A673 (cell line): ENCODE measurements at regions not wholly inside any gene's neighbourhood (a gene's known extent, or its start where the extent isn't known, plus 50 kb on each side); places are given as distances from the start of the nearest gene placed in this dataset.

Experiments used
- BruUV-seq: library from RNA; stranded (reverse); fragments of 400-500 nt; replicated peaks from 2 replicates; lab custom pipeline; 2021; lab: Mats Ljungman, UMichigan
- CTCF ChIA-PET: fragments of 300-600 bp; sonication (Branson Sonifier 250); formaldehyde crosslinking; loops from one replicate; lab custom pipeline; 2022; ENCODE audit warnings: antibody characterized with exemption; lab: Charles Lee
- POLR2A ChIA-PET: fragments of 300-600 bp; sonication (Branson Sonifier 250); formaldehyde crosslinking; loops from one replicate; lab custom pipeline; 2022; ENCODE audit warnings: antibody characterized with exemption; ENCODE audit not compliant: low non-redundant PET; lab: Charles Lee
- DNase-seq: peaks from one replicate; pipeline ENCODE4 v3.0.0-alpha.2; 2015; ENCODE audit warnings: low spot score
- H3K27ac ChIP-seq: fragments of 200-600 bp; sonication (generic); 2 replicates; pipeline ENCODE4 v1.5.1; 2016; ENCODE audit warnings: mixed run types, low read depth, mild to moderate bottlenecking, mixed read lengths, antibody characterized with exemption, low read length; ENCODE audit not compliant: poor library complexity, severe bottlenecking
- H3K27me3 ChIP-seq: fragments of 200-600 bp; sonication (generic); replicated peaks from 2 replicates; pipeline ENCODE4 v1.6.1; 2017; ENCODE audit warnings: mixed run types, low read depth, mild to moderate bottlenecking, mixed read lengths, antibody characterized with exemption, low read length; ENCODE audit not compliant: insufficient read depth, poor library complexity
- H3K36me3 ChIP-seq: fragments of 200-600 bp; sonication (generic); 2 replicates; pipeline ENCODE4 v1.6.1; 2016; ENCODE audit warnings: mixed run types, mild to moderate bottlenecking, mixed read lengths, antibody characterized with exemption, low read length; ENCODE audit not compliant: insufficient read depth, poor library complexity, severe bottlenecking
- H3K4me1 ChIP-seq: fragments of 200-600 bp; sonication (generic); 2 replicates; pipeline ENCODE4 v1.6.1; 2017; ENCODE audit warnings: mixed run types, mild to moderate bottlenecking, mixed read lengths, antibody characterized with exemption, low read length; ENCODE audit not compliant: insufficient read depth, poor library complexity, severe bottlenecking
- H3K4me3 ChIP-seq: fragments of 200-600 bp; sonication (generic); 2 replicates; pipeline ENCODE4 v1.5.1; 2016; ENCODE audit warnings: low read depth, mixed run types, mild to moderate bottlenecking, mixed read lengths, low read length; ENCODE audit not compliant: poor library complexity, severe bottlenecking
- H3K9me3 ChIP-seq: fragments of 200-600 bp; sonication (generic); 2 replicates; pipeline ENCODE4 v1.6.1; 2016; ENCODE audit warnings: mixed run types, low read depth, mild to moderate bottlenecking, mixed read lengths, antibody characterized with exemption, low read length; ENCODE audit not compliant: poor library complexity, severe bottlenecking
- CTCF ChIP-seq: fragments of 300-800, 200-600 bp; sonication (generic); conservative IDR thresholded peaks from 2 replicates; pipeline ENCODE4 v1.5.1; 2017; ENCODE audit warnings: low read depth, mild to moderate bottlenecking, antibody characterized with exemption, low read length, moderate library complexity, mixed read lengths
- EZH2 ChIP-seq: fragments of 200-600 bp; sonication (generic); IDR thresholded peaks from 2 replicates; pipeline ENCODE4 v1.6.1; 2017; ENCODE audit warnings: borderline replicate concordance, low read depth, mild to moderate bottlenecking, mixed read lengths, antibody characterized with exemption, low read length; ENCODE audit not compliant: poor library complexity, severe bottlenecking
- intact Hi-C: fragments of 100-400 bp; cut with micrococcal nuclease; formaldehyde crosslinking; loops from one replicate; pipeline ENCODE4 v1.10.0; 2022; ENCODE audit not compliant: unreplicated experiment

GRCh38 chr4:123996718-123997510, 600.3 kb downstream of the SPRY1 start:
- TF ChIP-seq EZH2: no peak
- TF ChIP-seq CTCF: no peak
- H3K27me3 ChIP-seq: no peaks in the 10 kb centered on the region
- CTCF ChIA-PET: no interaction called here
- BruUV-seq: no TSS peak
- no peaks in the 10 kb centered on the region for H3K36me3 ChIP-seq
- intact Hi-C loops: no loop called here
- POLR2A ChIA-PET: no interaction called here
- no peak overlapping the region for H3K27ac ChIP-seq
- no peak overlapping the region for H3K4me3 ChIP-seq
- peak; percentile 37 for DNase-seq
- H3K4me1 ChIP-seq: no peaks in the 10 kb centered on the region
- no peaks in the 10 kb centered on the region for H3K9me3 ChIP-seq

DNA sequence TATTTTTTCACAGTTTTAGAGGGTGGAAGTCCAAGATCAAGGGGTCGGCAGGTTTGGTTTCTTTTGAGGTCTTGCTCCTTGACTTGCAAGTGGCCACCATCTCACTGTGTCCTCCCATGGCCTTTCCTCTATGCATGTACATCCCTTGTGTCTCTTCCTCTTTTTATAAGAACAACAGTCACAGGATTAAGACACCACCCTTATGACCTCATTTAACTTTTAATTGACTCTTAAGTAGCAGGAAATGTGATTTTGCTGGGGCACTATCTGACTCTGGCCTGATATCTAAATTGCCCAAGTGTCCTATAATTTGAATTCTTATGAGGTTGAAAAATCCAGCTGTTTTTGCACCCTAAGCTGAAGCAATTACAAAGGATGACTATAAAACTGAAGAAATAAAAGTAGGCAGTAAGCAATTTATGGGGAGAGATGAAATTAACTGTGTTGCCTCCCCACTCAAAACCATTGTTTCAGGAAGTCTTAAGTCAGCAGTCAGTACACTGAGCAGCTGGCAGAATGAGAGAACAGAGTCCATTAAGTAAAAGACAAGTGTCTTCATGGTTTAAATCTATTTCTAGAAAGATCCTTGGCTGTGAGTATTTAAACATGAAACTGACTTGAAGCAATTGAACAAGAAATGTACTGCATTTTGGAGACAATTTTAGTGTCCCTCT, 601.3 kb downstream of the SPRY1 start:
- H3K4me1 ChIP-seq: no peaks in the 10 kb centered on the region
- no peaks in the 10 kb centered on the region for H3K36me3 ChIP-seq
- H3K9me3 ChIP-seq: no peaks in the 10 kb centered on the region
- peak; percentile 44 for DNase-seq
- no peak for TF ChIP-seq CTCF
- no peak overlapping the region for H3K27ac ChIP-seq
- ChIA-PET CTCF (no interaction called here), POLR2A (no interaction called here)
- no peaks in the 10 kb centered on the region for H3K27me3 ChIP-seq
- no TSS peak for BruUV-seq
- intact Hi-C loops: no loop called here
- no peak overlapping the region for H3K4me3 ChIP-seq

GRCh38 chr4:124000233-124000632, 603.6 kb downstream of the SPRY1 start:
- no peak overlapping the region for H3K27ac ChIP-seq
- POLR2A ChIA-PET: no interaction called here
- no peaks in the 10 kb centered on the region for H3K27me3 ChIP-seq
- BruUV-seq: no TSS peak
- TF ChIP-seq CTCF (no peak), EZH2 (no peak)
- no peaks in the 10 kb centered on the region for H3K9me3 ChIP-seq
- no peaks in the 10 kb centered on the region for H3K36me3 ChIP-seq
- no peak overlapping the region for H3K4me3 ChIP-seq
- CTCF ChIA-PET: no interaction called here
- intact Hi-C loops: no loop called here
- H3K4me1 ChIP-seq: no peaks in the 10 kb centered on the region
- no peak for DNase-seq
